ENCODE measurements at regions not wholly inside any gene's neighbourhood (a gene's known extent, or its start where the extent isn't known, plus 50 kb on each side); places are given as distances from the start of the nearest gene placed in this dataset.

DNA sequence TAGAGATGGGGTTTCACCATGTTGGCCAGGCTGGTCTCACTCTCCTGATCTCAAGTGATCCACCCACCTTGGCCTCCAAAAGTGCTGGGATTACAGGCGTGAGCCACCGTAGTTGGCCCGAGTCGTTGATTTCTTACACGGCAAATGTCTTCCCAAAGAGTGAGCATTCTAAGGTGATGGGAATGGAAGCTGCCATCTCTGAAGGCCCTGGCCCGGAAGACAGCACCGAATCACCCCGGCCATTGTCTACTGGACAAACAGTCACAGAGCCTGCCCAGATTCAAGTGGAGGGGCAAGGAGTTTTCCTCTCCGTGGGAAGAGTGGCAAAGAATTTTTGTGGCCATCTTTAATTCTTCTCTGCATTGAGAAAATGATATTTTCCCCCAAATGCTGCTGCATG lies 92.1 kb upstream of the AJAP1 start:
- peaks cover 0 to 52% (median 0%) of the 10 kb centered on the region in 4 donors for H3K27me3 ChIP-seq
- TF ChIP-seq POLR2AphosphoS5 (IDR thresholded peaks at IDR 0.05) (no peak), EP300 (IDR thresholded peaks at IDR 0.05) (no peak), POLR2A (IDR thresholded peaks at IDR 0.05; ENCODE audit: low read depth) (no peak)
- TF ChIP-seq, protein P1, sequence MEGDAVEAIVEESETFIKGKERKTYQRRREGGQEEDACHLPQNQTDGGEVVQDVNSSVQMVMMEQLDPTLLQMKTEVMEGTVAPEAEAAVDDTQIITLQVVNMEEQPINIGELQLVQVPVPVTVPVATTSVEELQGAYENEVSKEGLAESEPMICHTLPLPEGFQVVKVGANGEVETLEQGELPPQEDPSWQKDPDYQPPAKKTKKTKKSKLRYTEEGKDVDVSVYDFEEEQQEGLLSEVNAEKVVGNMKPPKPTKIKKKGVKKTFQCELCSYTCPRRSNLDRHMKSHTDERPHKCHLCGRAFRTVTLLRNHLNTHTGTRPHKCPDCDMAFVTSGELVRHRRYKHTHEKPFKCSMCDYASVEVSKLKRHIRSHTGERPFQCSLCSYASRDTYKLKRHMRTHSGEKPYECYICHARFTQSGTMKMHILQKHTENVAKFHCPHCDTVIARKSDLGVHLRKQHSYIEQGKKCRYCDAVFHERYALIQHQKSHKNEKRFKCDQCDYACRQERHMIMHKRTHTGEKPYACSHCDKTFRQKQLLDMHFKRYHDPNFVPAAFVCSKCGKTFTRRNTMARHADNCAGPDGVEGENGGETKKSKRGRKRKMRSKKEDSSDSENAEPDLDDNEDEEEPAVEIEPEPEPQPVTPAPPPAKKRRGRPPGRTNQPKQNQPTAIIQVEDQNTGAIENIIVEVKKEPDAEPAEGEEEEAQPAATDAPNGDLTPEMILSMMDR (IDR thresholded peaks at IDR 0.05): no peak
- H3K9me3 ChIP-seq: no peaks in the 10 kb centered on the region
- H3K27ac ChIP-seq (replicated peaks in 1 of 4): no peak overlapping the region
- H3K4me3 ChIP-seq: no peak overlapping the region
- no peaks in the 10 kb centered on the region for H3K4me1 ChIP-seq
- DNase-seq (ENCODE audit: extremely low spot score): no peak
- intact Hi-C loops (cut with DNase I): no loop called here
- H3K36me3 ChIP-seq: no peaks in the 10 kb centered on the region
- WGBS: 86% methylated on average over 1 of the region's 9 CpGs

DNA sequence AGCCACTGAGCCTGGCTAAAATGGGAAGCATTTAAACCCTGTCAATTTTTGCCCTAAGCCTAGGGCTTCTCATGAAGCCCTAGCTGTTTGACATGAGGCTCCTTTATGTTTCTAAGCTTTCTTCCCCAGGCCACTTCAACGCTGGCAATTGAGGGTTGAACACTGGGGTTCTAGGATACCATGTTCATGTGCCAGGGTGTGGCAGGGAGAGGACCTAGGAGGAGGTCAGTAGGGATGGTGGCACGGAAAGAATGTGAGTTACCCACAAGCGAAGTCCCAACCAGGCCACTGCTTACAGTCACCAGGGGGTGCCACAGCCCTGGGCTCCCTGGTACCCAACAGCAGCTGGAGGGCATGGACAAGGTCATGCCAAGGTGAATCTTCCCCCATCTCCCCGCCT lies 90.8 kb upstream of the AJAP1 start:
- Histone ChIP-seq H3K27ac (replicated peaks in 1 of 4) (no peak overlapping the region), H3K4me1 (no peaks in the 10 kb centered on the region), H3K36me3 (no peaks in the 10 kb centered on the region), H3K4me3 (no peak overlapping the region), H3K9me3 (no peaks in the 10 kb centered on the region), H3K27me3 (peaks cover 0 to 59% (median 0%) of the 10 kb centered on the region in 4 donors)
- TF ChIP-seq, protein P1 (IDR thresholded peaks at IDR 0.05): no peak
- no peak for TF ChIP-seq EP300 (IDR thresholded peaks at IDR 0.05)
- no peak for TF ChIP-seq POLR2A (IDR thresholded peaks at IDR 0.05; ENCODE audit: low read depth)
- no peak for TF ChIP-seq POLR2AphosphoS5 (IDR thresholded peaks at IDR 0.05)
- 79% methylated on average over 4 of the region's 4 CpGs for WGBS
- intact Hi-C loops (cut with DNase I): no loop called here
- no peak for DNase-seq (ENCODE audit: extremely low spot score)

DNA sequence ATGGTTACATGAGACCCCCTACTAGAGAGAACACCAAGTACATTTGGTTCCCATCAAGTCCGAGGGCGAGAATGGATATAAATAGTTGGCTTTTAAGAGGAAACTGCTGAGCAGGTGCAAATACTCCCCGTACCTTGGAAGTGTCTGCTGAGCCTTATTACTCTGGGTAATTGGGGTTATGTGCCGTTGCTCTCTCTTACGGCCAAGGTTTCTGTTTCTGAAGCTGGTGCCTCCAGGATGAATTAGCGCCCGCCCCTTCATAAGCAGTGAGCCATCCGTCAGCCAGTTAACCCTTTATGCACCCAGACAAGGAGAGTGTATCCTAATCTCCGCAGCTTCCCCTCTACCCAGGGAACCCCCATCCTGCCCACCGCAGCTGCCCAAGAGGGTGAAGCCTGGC lies 90.4 kb upstream of the AJAP1 start:
- intact Hi-C loops (cut with DNase I): no loop called here
- H3K36me3 ChIP-seq: no peaks in the 10 kb centered on the region
- H3K4me3 ChIP-seq: no peak overlapping the region
- 36% methylated on average over 7 of the region's 10 CpGs for WGBS
- TF ChIP-seq POLR2AphosphoS5 (IDR thresholded peaks at IDR 0.05): no peak
- no peak for TF ChIP-seq EP300 (IDR thresholded peaks at IDR 0.05)
- TF ChIP-seq, protein P1 (IDR thresholded peaks at IDR 0.05): no peak
- no peak for TF ChIP-seq POLR2A (IDR thresholded peaks at IDR 0.05; ENCODE audit: low read depth)
- no peak overlapping the region for H3K27ac ChIP-seq (replicated peaks in 1 of 4)
- H3K9me3 ChIP-seq: no peaks in the 10 kb centered on the region
- H3K27me3 ChIP-seq: peaks cover 0 to 64% (median 0%) of the 10 kb centered on the region in 4 donors
- no peaks in the 10 kb centered on the region for H3K4me1 ChIP-seq
- DNase-seq (ENCODE audit: extremely low spot score): no peak

DNA sequence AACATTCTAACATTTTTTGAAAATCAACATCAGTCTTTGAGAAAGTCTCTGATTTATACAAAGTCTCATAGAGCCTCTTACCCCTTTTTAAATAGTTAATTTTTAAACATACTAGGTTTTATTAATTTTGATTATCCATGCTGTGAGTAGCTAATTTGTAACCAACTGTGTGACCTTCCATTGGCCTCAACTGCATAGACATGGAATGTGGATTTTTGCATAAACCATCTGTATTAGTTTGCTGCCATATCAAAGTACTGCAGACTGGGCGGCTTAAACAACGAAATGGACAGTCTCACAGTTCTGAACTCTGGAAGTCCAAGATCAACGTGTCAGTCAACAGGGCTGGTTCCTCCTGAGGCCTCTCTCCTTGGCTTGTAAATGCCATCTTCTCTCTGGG lies 89.2 kb upstream of the AJAP1 start:
- DNase-seq (ENCODE audit: extremely low spot score): no peak
- peaks cover 0 to 62% (median 0%) of the 10 kb centered on the region in 4 donors for H3K27me3 ChIP-seq
- TF ChIP-seq POLR2A (IDR thresholded peaks at IDR 0.05; ENCODE audit: low read depth): no peak
- TF ChIP-seq, protein P1 (IDR thresholded peaks at IDR 0.05): no peak
- no peak for TF ChIP-seq POLR2AphosphoS5 (IDR thresholded peaks at IDR 0.05)
- no peak for TF ChIP-seq EP300 (IDR thresholded peaks at IDR 0.05)
- H3K27ac ChIP-seq (replicated peaks in 1 of 4): no peak overlapping the region
- intact Hi-C loops (cut with DNase I): no loop called here
- no peak overlapping the region for H3K4me3 ChIP-seq
- no peaks in the 10 kb centered on the region for H3K9me3 ChIP-seq
- WGBS: 54% methylated on average over 3 of the region's 3 CpGs
- H3K36me3 ChIP-seq: no peaks in the 10 kb centered on the region
- no peaks in the 10 kb centered on the region for H3K4me1 ChIP-seq

DNA sequence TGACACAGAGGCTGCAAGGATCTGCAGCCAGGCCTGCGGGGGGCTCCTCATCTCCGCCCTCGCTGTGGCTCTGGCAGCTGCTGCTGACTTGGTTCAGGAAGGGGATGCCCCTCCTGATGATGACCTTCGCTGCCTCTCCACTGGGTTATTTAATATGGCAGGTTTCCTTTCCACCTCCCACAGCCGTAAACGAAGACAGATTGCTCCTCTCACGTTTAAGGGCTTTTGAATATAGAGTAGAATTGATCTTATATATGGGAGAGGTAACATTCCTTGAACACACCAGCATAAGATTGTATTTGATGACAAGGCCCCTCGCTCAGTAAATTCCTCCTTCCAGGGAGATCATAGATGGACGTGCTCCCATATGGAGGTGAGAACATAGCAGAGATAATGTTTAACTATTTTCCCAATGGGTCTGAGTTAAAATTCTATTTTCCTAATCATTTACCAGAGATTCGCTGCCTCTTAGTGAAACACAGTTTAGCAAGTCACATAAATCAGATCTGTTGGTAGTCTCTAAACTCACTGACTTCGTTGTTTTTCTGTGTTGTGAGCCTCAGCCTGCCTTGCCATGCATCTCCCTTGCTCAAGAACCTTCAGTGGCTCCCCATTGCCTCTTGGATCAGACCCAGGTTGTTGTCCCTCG lies 88.5 kb upstream of the AJAP1 start:
- TF ChIP-seq POLR2A (IDR thresholded peaks at IDR 0.05; ENCODE audit: low read depth): no peak
- no peak for TF ChIP-seq EP300 (IDR thresholded peaks at IDR 0.05)
- TF ChIP-seq, protein P1 (IDR thresholded peaks at IDR 0.05): no peak
- TF ChIP-seq POLR2AphosphoS5 (IDR thresholded peaks at IDR 0.05): no peak
- H3K4me3 ChIP-seq: no peak overlapping the region
- peaks cover 0 to 60% (median 0%) of the 10 kb centered on the region in 4 donors for H3K27me3 ChIP-seq
- H3K9me3 ChIP-seq: no peaks in the 10 kb centered on the region
- 71% methylated on average over 12 of the region's 12 CpGs for WGBS
- no peak for DNase-seq (ENCODE audit: extremely low spot score)
- intact Hi-C loops (cut with DNase I): no loop called here
- H3K4me1 ChIP-seq: no peaks in the 10 kb centered on the region
- H3K27ac ChIP-seq (replicated peaks in 1 of 4): no peak overlapping the region
- no peaks in the 10 kb centered on the region for H3K36me3 ChIP-seq
